ENCODE measurements at regions not wholly inside any gene's neighbourhood (a gene's known extent, or its start where the extent isn't known, plus 50 kb on each side); places are given as distances from the start of the nearest gene placed in this dataset.

- no peak overlapping the region for H2BK20ac ChIP-seq (ENCODE audit: low read length)
- H4K20me1 ChIP-seq (replicated peaks in 1 of 2; ENCODE audit: control insufficient read depth in 1 of 2, insufficient read depth in 2 of 2, low read length in 2 of 2): no peaks in the 10 kb centered on the region
- FAIRE-seq (no peak), DNase-seq (ENCODE audit: low read depth in 1 of 2, low spot score in 2 of 2) (no peak)
- no peak overlapping the region for H4K91ac ChIP-seq (replicated peaks; ENCODE audit: insufficient read length, low read length)
- H3K9me3 ChIP-seq (ENCODE audit: insufficient read depth in 2 of 2, low read depth in 1 of 2, low read length in 1 of 2): no peaks in the 10 kb centered on the region
- no peaks in the 10 kb centered on the region for H3K4me1 ChIP-seq (replicated peaks in 1 of 4; ENCODE audit: control insufficient read depth in 3 of 4, insufficient read depth in 4 of 4, low read length in 3 of 4)
- no peak overlapping the region for H2BK15ac ChIP-seq (ENCODE audit: low read length)
- no peaks in the 10 kb centered on the region for H3K27me3 ChIP-seq (replicated peaks in 1 of 4; ENCODE audit: control insufficient read depth in 3 of 4, extremely low read depth in 1 of 4, insufficient read depth in 3 of 4, low read length in 3 of 4)
- no peak overlapping the region for H3K9ac ChIP-seq (replicated peaks in 1 of 4; ENCODE audit: extremely low read depth in 1 of 4, low read depth in 3 of 4, low read length in 3 of 4)
- H3K18ac ChIP-seq (ENCODE audit: extremely low read depth, low read length): no peak overlapping the region
- no peak overlapping the region for H2BK120ac ChIP-seq (replicated peaks; ENCODE audit: low read depth, low read length)
- no peak overlapping the region for H3K56ac ChIP-seq (replicated peaks; ENCODE audit: insufficient read length, low read depth, low read length)
- TF ChIP-seq POLR2AphosphoS5 (IDR thresholded peaks at IDR 0.05; ENCODE audit: low read depth, low read length) (no peak), EP300 (IDR thresholded peaks at IDR 0.05; ENCODE audit: borderline replicate concordance in 1 of 2, low read depth in 2 of 2, low read length in 2 of 2) (no peak), RBBP5 (IDR thresholded peaks at IDR 0.05; ENCODE audit: borderline replicate concordance, low read depth, low read length) (no peak), BRCA1 (IDR thresholded peaks at IDR 0.05; ENCODE audit: low read depth, low read length) (no peak), CREB1 (IDR thresholded peaks at IDR 0.05) (no peak), RNF2 (IDR thresholded peaks at IDR 0.05; ENCODE audit: borderline replicate concordance, low read depth, low read length, missing control alignments, poor library complexity, severe bottlenecking) (no peak), ATF2 (IDR thresholded peaks at IDR 0.05; ENCODE audit: low read length) (no peak), KDM4A (IDR thresholded peaks at IDR 0.05; ENCODE audit: low read depth, low read length, severe bottlenecking) (no peak), FOSL1 (IDR thresholded peaks at IDR 0.05; ENCODE audit: insufficient read depth, low read depth, low read length) (no peak), SIRT6 (IDR thresholded peaks at IDR 0.05; ENCODE audit: low read length) (no peak), TBP (IDR thresholded peaks at IDR 0.05; ENCODE audit: low read depth, low read length) (no peak), CBX8 (IDR thresholded peaks at IDR 0.05; ENCODE audit: borderline replicate concordance, low read depth, low read length) (no peak)
- no peak overlapping the region for H4K8ac ChIP-seq (ENCODE audit: extremely low read depth, insufficient read depth, low read length)
- no peak overlapping the region for H3K27ac ChIP-seq (ENCODE audit: low read depth, low read length)
- H2AK5ac ChIP-seq (ENCODE audit: low read depth, low read length): no peak overlapping the region
- H3K79me1 ChIP-seq (ENCODE audit: low read depth, low read length): no peaks in the 10 kb centered on the region
- ChIA-PET POLR2A (ENCODE audit: partially characterized antibody) (no interaction called here), CTCF (ENCODE audit: partially characterized antibody) (no interaction called here)
- no peaks in the 10 kb centered on the region for H3K36me3 ChIP-seq (ENCODE audit: control insufficient read depth in 2 of 4, insufficient read depth in 4 of 4, low read length in 3 of 4)
- no peak overlapping the region for H3K4me2 ChIP-seq (ENCODE audit: insufficient read depth in 1 of 2, low read depth in 2 of 2, low read length in 2 of 2)
- H4K5ac ChIP-seq (ENCODE audit: insufficient read length, low read depth, low read length): no peak overlapping the region
- H2BK12ac ChIP-seq (ENCODE audit: low read depth, low read length): no peak overlapping the region
- H3K14ac ChIP-seq (ENCODE audit: insufficient read length): no peak overlapping the region
- H3K79me2 ChIP-seq (ENCODE audit: control insufficient read depth in 1 of 2, insufficient read depth in 2 of 2, low read length in 2 of 2): no peaks in the 10 kb centered on the region
- WGBS, 2 experiments (ENCODE audit: extremely low coverage in 1 of 2, insufficient coverage in 1 of 2, insufficient read length in 1 of 2, insufficient replicate concordance in 2 of 2, low coverage in 1 of 2, low lambda C conversion rate in 2 of 2, missing lambda C conversion rate in 1 of 2): 97% methylated on average over 2 of the region's 2 CpGs; no CpG with 5 or more reads in 1 of the 2 experiments
- no peak overlapping the region for H3K4me3 ChIP-seq (ENCODE audit: extremely low read depth in 1 of 4, insufficient read depth in 2 of 4, low read depth in 3 of 4, low read length in 4 of 4)
- H2AFZ ChIP-seq (ENCODE audit: low read length): no peak overlapping the region
- no peak overlapping the region for H3K4ac ChIP-seq (replicated peaks; ENCODE audit: insufficient read length, low read depth, low read length)
- no peak overlapping the region for H3K23ac ChIP-seq (ENCODE audit: insufficient read length)
- H3K23me2 ChIP-seq (ENCODE audit: low read depth, low read length): no peaks in the 10 kb centered on the region
- no peak overlapping the region for H2BK5ac ChIP-seq (ENCODE audit: low read depth, low read length)
These were observed 1937.1 kb upstream of the CDH9 start for GRCh38 chr5:28975508-28975907.

Measured in H1 (cell line).